PC-3 (cell line): ENCODE measurements at regions not wholly inside any gene's neighbourhood (a gene's known extent, or its start where the extent isn't known, plus 50 kb on each side); places are given as distances from the start of the nearest gene placed in this dataset.

ENCODE experiments used
- ATAC-seq: fragments of 200-7000 bp; cut with Tn5 transposase; 2 replicates; pipeline ENCODE4 v1.9.1; 2020; ENCODE audit warnings: mild to moderate bottlenecking, moderate library complexity
- BruUV-seq: library from RNA; stranded (reverse); fragments of 400-500 nt; replicated peaks from 2 replicates; lab custom pipeline; 2021; lab: Mats Ljungman, UMichigan
- CTCF ChIA-PET: fragments of 300-600 bp; sonication (Branson Sonifier 250); formaldehyde crosslinking; loops from one replicate; lab custom pipeline; 2022; ENCODE audit warnings: antibody characterized with exemption; lab: Charles Lee
- POLR2A ChIA-PET: fragments of 300-600 bp; sonication (Branson Sonifier 250); formaldehyde crosslinking; loops from one replicate; lab custom pipeline; 2022; ENCODE audit warnings: antibody characterized with exemption; ENCODE audit not compliant: unreplicated experiment; lab: Charles Lee
- DNase-seq: peaks from one replicate; pipeline ENCODE4 v3.0.0-alpha.2; 2015
- H2AFZ ChIP-seq: fragments of 300-600 bp; sonication (generic); 2 replicates; pipeline ENCODE4 v1.6.0; 2016; ENCODE audit warnings: antibody characterized with exemption, low read length
- H3F3A ChIP-seq: fragments of 300-600 bp; sonication (generic); one replicate; pipeline ENCODE4 v1.6.0; 2017; ENCODE audit warnings: antibody characterized with exemption, low read length, control low read depth, mild to moderate bottlenecking; ENCODE audit not compliant: unreplicated experiment
- H3K27ac ChIP-seq: fragments of 300-600 bp; sonication (generic); 2 replicates; pipeline ENCODE4 v1.5.1; 2016; ENCODE audit warnings: mild to moderate bottlenecking, low read length
- H3K27me3 ChIP-seq: fragments of 300-600 bp; sonication (generic); 2 replicates; pipeline ENCODE4 v1.6.1; 2016; ENCODE audit warnings: low read length, mixed read lengths
- H3K36me3 ChIP-seq: fragments of 300-600 bp; sonication (generic); 2 replicates; pipeline ENCODE4 v1.6.1; 2016; ENCODE audit warnings: low read depth, mixed run types, low read length, mixed read lengths
- H3K4me1 ChIP-seq: fragments of 300-600 bp; sonication (generic); 2 replicates; pipeline ENCODE4 v1.5.1; 2016; ENCODE audit warnings: low read length; ENCODE audit not compliant: insufficient read depth
- H3K4me2 ChIP-seq: fragments of 300-600 bp; sonication (generic); 2 replicates; pipeline ENCODE4 v1.6.0; 2016; ENCODE audit warnings: low read length
- H3K4me3 ChIP-seq: fragments of 300-600 bp; sonication (generic); 2 replicates; pipeline ENCODE4 v1.5.1; 2016; ENCODE audit warnings: mild to moderate bottlenecking, low read length, mixed read lengths
- H3K79me2 ChIP-seq: fragments of 300-600 bp; sonication (generic); 2 replicates; pipeline ENCODE4 v1.6.1; 2017; ENCODE audit warnings: low read length, mixed read lengths
- H3K9ac ChIP-seq: fragments of 300-600 bp; sonication (generic); 2 replicates; pipeline ENCODE4 v1.6.0; 2016; ENCODE audit warnings: mild to moderate bottlenecking, low read length
- H3K9me2 ChIP-seq: fragments of 300-600 bp; sonication (generic); replicated peaks from 2 replicates; pipeline ENCODE4 v1.6.1; 2016; ENCODE audit warnings: mixed run types, low read length, mixed read lengths
- H3K9me3 ChIP-seq: fragments of 300-600 bp; sonication (generic); 2 replicates; pipeline ENCODE4 v1.6.1; 2016; ENCODE audit warnings: low read length, mixed read lengths
- H4K20me1 ChIP-seq: fragments of 300-600 bp; sonication (generic); 2 replicates; pipeline ENCODE4 v1.6.1; 2016; ENCODE audit warnings: low read length, mixed read lengths
- CTCF ChIP-seq: fragments of 300-600 bp; sonication (generic); conservative IDR thresholded peaks from 2 replicates; pipeline ENCODE4 v1.5.1; 2017; ENCODE audit warnings: antibody characterized with exemption, low read depth, mild to moderate bottlenecking, low read length
- EZH2 ChIP-seq: fragments of 300-600 bp; sonication (generic); IDR thresholded peaks from one replicate; pipeline ENCODE4 v1.6.1; 2017; ENCODE audit warnings: antibody characterized with exemption, mild to moderate bottlenecking, low read length; ENCODE audit not compliant: unreplicated experiment
- EZH2phosphoT487 ChIP-seq: fragments of 300-600 bp; sonication (generic); IDR thresholded peaks from 2 replicates; pipeline ENCODE4 v1.6.1; 2018; ENCODE audit warnings: mild to moderate bottlenecking, antibody characterized with exemption, low read length, borderline replicate concordance
- intact Hi-C: fragments of 100-400 bp; cut with micrococcal nuclease; formaldehyde crosslinking; loops from 2 replicates; pipeline ENCODE4 v1.9.0; 2023

- Histone ChIP-seq H3K27ac (no peak overlapping the region), H3K79me2 (no peaks in the 10 kb centered on the region), H3K4me3 (no peak overlapping the region), H4K20me1 (no peaks in the 10 kb centered on the region), H3K9me3 (no peaks in the 10 kb centered on the region), H3K27me3 (no peaks in the 10 kb centered on the region; the same call in 1 of the 2 replicates), H3K9me2 (no peaks in the 10 kb centered on the region), H3K4me1 (peaks cover 14% of the 10 kb centered on the region), H3K4me2 (no peak overlapping the region), H2AFZ (no peak overlapping the region), H3K9ac (no peak overlapping the region), H3F3A (no peaks in the 10 kb centered on the region), H3K36me3 (no peaks in the 10 kb centered on the region)
- POLR2A ChIA-PET: no interaction called here
- intact Hi-C loops: no loop called here
- TF ChIP-seq CTCF (no peak), EZH2 (no peak), EZH2phosphoT487 (no peak)
- DNase-seq: no peak
- CTCF ChIA-PET: no interaction called here
- no TSS peak for BruUV-seq
- ATAC-seq: no peak
These were observed 378.8 kb upstream of the SULF2 start for GRCh38 chr20:48164034-48164433.

GRCh38 chr20:48163505-48163904, 378.2 kb upstream of the SULF2 start:
- Histone ChIP-seq H3K4me2 (no peak overlapping the region), H3K9me2 (no peaks in the 10 kb centered on the region), H3K36me3 (no peaks in the 10 kb centered on the region), H3K27me3 (no peaks in the 10 kb centered on the region; the same call in 1 of the 2 replicates), H3K9ac (no peak overlapping the region), H3K79me2 (no peaks in the 10 kb centered on the region), H3K9me3 (no peaks in the 10 kb centered on the region), H3F3A (no peaks in the 10 kb centered on the region), H3K4me3 (no peak overlapping the region), H3K4me1 (peaks cover 14% of the 10 kb centered on the region), H2AFZ (peak overlapping the region; percentile 46; the same call in 1 of the 2 replicates), H3K27ac (no peak overlapping the region), H4K20me1 (no peaks in the 10 kb centered on the region)
- peak; percentile 12 for DNase-seq
- no TSS peak for BruUV-seq
- no peak for TF ChIP-seq EZH2phosphoT487
- no peak for TF ChIP-seq EZH2
- TF ChIP-seq CTCF: no peak
- POLR2A ChIA-PET: no interaction called here
- CTCF ChIA-PET: no interaction called here
- intact Hi-C loops: no loop called here
- ATAC-seq: peak; percentile 28

GRCh38 chr20:48162621-48163020, 377.3 kb upstream of the SULF2 start:
- Histone ChIP-seq H3K36me3 (no peaks in the 10 kb centered on the region), H4K20me1 (no peaks in the 10 kb centered on the region), H2AFZ (no peak overlapping the region), H3K9me3 (no peaks in the 10 kb centered on the region), H3K9ac (no peak overlapping the region), H3F3A (no peaks in the 10 kb centered on the region), H3K4me3 (no peak overlapping the region), H3K27ac (no peak overlapping the region), H3K4me1 (peaks cover 23% of the 10 kb centered on the region), H3K4me2 (no peak overlapping the region), H3K27me3 (no peaks in the 10 kb centered on the region; the same call in 1 of the 2 replicates), H3K9me2 (no peaks in the 10 kb centered on the region), H3K79me2 (no peaks in the 10 kb centered on the region)
- intact Hi-C loops: no loop called here
- DNase-seq (no peak), ATAC-seq (no peak)
- ChIA-PET POLR2A (no interaction called here), CTCF (no interaction called here)
- TF ChIP-seq CTCF: no peak
- TF ChIP-seq EZH2: no peak
- TF ChIP-seq EZH2phosphoT487: no peak
- no TSS peak for BruUV-seq
